ENCODE measurements at regions not wholly inside any gene's neighbourhood (a gene's known extent, or its start where the extent isn't known, plus 50 kb on each side); places are given as distances from the start of the nearest gene placed in this dataset.

DNA sequence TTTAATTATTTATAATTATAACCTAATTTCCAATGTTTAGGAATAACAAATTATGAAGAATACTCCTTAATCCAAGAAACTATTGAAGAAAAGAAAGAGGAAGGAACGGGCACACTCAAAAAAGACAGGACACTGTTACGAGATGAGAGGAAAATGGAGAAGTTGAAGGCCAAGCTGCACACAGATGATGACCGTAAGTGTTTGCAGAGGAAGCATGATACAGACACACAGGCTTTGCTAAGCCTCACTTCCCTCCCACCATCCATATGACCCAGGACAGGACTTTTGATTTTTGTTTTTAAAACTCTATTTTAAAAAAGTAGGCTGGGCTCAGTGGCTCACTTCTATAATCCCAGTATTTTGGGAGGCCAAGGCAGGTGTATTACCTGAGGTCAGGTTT, 389.4 kb upstream of the TPM1 start:
- TF ChIP-seq, protein P1, sequence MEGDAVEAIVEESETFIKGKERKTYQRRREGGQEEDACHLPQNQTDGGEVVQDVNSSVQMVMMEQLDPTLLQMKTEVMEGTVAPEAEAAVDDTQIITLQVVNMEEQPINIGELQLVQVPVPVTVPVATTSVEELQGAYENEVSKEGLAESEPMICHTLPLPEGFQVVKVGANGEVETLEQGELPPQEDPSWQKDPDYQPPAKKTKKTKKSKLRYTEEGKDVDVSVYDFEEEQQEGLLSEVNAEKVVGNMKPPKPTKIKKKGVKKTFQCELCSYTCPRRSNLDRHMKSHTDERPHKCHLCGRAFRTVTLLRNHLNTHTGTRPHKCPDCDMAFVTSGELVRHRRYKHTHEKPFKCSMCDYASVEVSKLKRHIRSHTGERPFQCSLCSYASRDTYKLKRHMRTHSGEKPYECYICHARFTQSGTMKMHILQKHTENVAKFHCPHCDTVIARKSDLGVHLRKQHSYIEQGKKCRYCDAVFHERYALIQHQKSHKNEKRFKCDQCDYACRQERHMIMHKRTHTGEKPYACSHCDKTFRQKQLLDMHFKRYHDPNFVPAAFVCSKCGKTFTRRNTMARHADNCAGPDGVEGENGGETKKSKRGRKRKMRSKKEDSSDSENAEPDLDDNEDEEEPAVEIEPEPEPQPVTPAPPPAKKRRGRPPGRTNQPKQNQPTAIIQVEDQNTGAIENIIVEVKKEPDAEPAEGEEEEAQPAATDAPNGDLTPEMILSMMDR (IDR thresholded peaks at IDR 0.05; ENCODE audit: insufficient read depth, low read length): no peak
- TF ChIP-seq POLR2AphosphoS5 (IDR thresholded peaks at IDR 0.05; ENCODE audit: low read depth): no peak
- TF ChIP-seq, protein P2, sequence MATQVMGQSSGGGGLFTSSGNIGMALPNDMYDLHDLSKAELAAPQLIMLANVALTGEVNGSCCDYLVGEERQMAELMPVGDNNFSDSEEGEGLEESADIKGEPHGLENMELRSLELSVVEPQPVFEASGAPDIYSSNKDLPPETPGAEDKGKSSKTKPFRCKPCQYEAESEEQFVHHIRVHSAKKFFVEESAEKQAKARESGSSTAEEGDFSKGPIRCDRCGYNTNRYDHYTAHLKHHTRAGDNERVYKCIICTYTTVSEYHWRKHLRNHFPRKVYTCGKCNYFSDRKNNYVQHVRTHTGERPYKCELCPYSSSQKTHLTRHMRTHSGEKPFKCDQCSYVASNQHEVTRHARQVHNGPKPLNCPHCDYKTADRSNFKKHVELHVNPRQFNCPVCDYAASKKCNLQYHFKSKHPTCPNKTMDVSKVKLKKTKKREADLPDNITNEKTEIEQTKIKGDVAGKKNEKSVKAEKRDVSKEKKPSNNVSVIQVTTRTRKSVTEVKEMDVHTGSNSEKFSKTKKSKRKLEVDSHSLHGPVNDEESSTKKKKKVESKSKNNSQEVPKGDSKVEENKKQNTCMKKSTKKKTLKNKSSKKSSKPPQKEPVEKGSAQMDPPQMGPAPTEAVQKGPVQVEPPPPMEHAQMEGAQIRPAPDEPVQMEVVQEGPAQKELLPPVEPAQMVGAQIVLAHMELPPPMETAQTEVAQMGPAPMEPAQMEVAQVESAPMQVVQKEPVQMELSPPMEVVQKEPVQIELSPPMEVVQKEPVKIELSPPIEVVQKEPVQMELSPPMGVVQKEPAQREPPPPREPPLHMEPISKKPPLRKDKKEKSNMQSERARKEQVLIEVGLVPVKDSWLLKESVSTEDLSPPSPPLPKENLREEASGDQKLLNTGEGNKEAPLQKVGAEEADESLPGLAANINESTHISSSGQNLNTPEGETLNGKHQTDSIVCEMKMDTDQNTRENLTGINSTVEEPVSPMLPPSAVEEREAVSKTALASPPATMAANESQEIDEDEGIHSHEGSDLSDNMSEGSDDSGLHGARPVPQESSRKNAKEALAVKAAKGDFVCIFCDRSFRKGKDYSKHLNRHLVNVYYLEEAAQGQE (IDR thresholded peaks at IDR 0.05; ENCODE audit: insufficient replicate concordance, low read depth): no peak
- peak; percentile 71; the same call in 1 of the 2 replicates for TF ChIP-seq SPI1 (IDR thresholded peaks at IDR 0.05; ENCODE audit: borderline replicate concordance, low read depth)
